H1 (cell line): ENCODE measurements at regions not wholly inside any gene's neighbourhood (a gene's known extent, or its start where the extent isn't known, plus 50 kb on each side); places are given as distances from the start of the nearest gene placed in this dataset.
"Not testable (repeated sequence)": the region's sequence is repeated elsewhere in the genome, so short reads cannot be mapped to it uniquely, and the experiment has no call there.

Experiments
- CTCF ChIA-PET: fragments of 300-600 bp; sonication (Branson Sonifier 250); formaldehyde crosslinking; loops from one replicate; lab custom pipeline; 2021; ENCODE audit not compliant: partially characterized antibody; lab: Charles Lee
- POLR2A ChIA-PET: fragments of 300-600 bp; sonication (Branson Sonifier 250); formaldehyde crosslinking; loops from one replicate; lab custom pipeline; 2021; ENCODE audit warnings: inconsistent platforms; ENCODE audit not compliant: partially characterized antibody; lab: Charles Lee
- DNase-seq, 2 experiments: peaks; one replicate each; pipeline versions ENCODE4 v3.0.0 to v3.0.0-alpha.2; 2010 to 2022; ENCODE audit warnings: low spot score in 2 of 2, low read depth in 1 of 2, mixed read lengths in 1 of 2
- FAIRE-seq: peaks from 2 replicates; lab custom pipeline; 2011; peaks lifted over from hg19 to GRCh38; lab: Jason Lieb, UNC
- H2AFZ ChIP-seq: 2 replicates; pipeline ENCODE4 v1.8.1; 2012; ENCODE audit warnings: low read length, inconsistent platforms
- H2AK5ac ChIP-seq: 2 replicates; pipeline ENCODE4 v1.6.1; 2013; ENCODE audit warnings: low read depth, low read length
- H2BK120ac ChIP-seq: replicated peaks from 2 replicates; pipeline ENCODE3; 2013; ENCODE audit warnings: low read depth, low read length, inconsistent platforms
- H2BK12ac ChIP-seq: 2 replicates; pipeline ENCODE4 v1.6.1; 2013; ENCODE audit warnings: low read depth, low read length
- H2BK15ac ChIP-seq: 2 replicates; pipeline ENCODE4 v1.6.1; 2013; ENCODE audit warnings: low read length
- H2BK20ac ChIP-seq: 2 replicates; pipeline ENCODE4 v1.6.1; 2013; ENCODE audit warnings: low read length
- H2BK5ac ChIP-seq: 2 replicates; pipeline ENCODE4 v1.6.1; 2013; ENCODE audit warnings: low read depth, low read length
- H3K14ac ChIP-seq: 2 replicates; pipeline ENCODE4 v1.6.1; 2013; ENCODE audit warnings: inconsistent platforms; ENCODE audit not compliant: insufficient read length
- H3K18ac ChIP-seq: 2 replicates; pipeline ENCODE4 v1.6.1; 2013; ENCODE audit warnings: low read length; ENCODE audit errors: extremely low read depth
- H3K23ac ChIP-seq: 2 replicates; pipeline ENCODE4 v1.6.1; 2013; ENCODE audit warnings: inconsistent platforms; ENCODE audit not compliant: insufficient read length
- H3K23me2 ChIP-seq: 2 replicates; pipeline ENCODE4 v1.6.1; 2013; ENCODE audit warnings: low read depth, low read length
- H3K27ac ChIP-seq: 2 replicates; pipeline ENCODE4 v1.6.1; 2011; ENCODE audit warnings: low read depth, low read length, inconsistent platforms
- H3K27me3 ChIP-seq, 4 experiments: replicated peaks in 1 of 4; 1 replicate in 1 of 4; 2 replicates in 3 of 4; pipeline versions ENCODE4 v1.6.1 to v1.8.1; 2011 to 2013; ENCODE audit warnings: low read length in 3 of 4, mild to moderate bottlenecking in 3 of 4, inconsistent platforms in 2 of 4, mixed read lengths in 2 of 4, moderate library complexity in 1 of 4; ENCODE audit not compliant: control insufficient read depth in 3 of 4, insufficient read depth in 3 of 4; ENCODE audit errors: extremely low read depth in 1 of 4
- H3K36me3 ChIP-seq, 4 experiments: 2 replicates each; pipeline versions ENCODE4 v1.6.1 to v1.8.1; 2011 to 2013; ENCODE audit warnings: mild to moderate bottlenecking in 4 of 4, low read length in 3 of 4, moderate library complexity in 2 of 4, control low read depth in 1 of 4, inconsistent platforms in 1 of 4; ENCODE audit not compliant: insufficient read depth in 4 of 4, control insufficient read depth in 2 of 4
- H3K4ac ChIP-seq: replicated peaks from 2 replicates; pipeline ENCODE3; 2013; ENCODE audit warnings: low read length, low read depth, mixed read lengths, inconsistent platforms; ENCODE audit not compliant: insufficient read length
- H3K4me1 ChIP-seq, 4 experiments: replicated peaks in 1 of 4; 1 replicate in 1 of 4; 2 replicates in 3 of 4; pipeline versions ENCODE4 v1.6.1 to v1.8.1; 2011 to 2013; ENCODE audit warnings: low read length in 3 of 4, inconsistent platforms in 2 of 4, mixed read lengths in 1 of 4; ENCODE audit not compliant: insufficient read depth in 4 of 4, control insufficient read depth in 3 of 4
- H3K4me2 ChIP-seq, 2 experiments: 2 replicates each; pipeline versions ENCODE4 v1.6.1 to v1.8.1; 2011 to 2013; ENCODE audit warnings: low read depth in 2 of 2, low read length in 2 of 2, control low read depth in 1 of 2, inconsistent platforms in 1 of 2, mild to moderate bottlenecking in 1 of 2; ENCODE audit not compliant: insufficient read depth in 1 of 2
- H3K4me3 ChIP-seq, 4 experiments: fragments of 200-600, 300-600 bp in 1 of 4; sonication (generic), shearing (Covaris generic), sonication (Bioruptor Twin) in 1 of 4; 2 replicates each; pipeline versions ENCODE4 v1.5.1 to v1.8.1; 2011 to 2016; ENCODE audit warnings: low read length in 4 of 4, low read depth in 3 of 4, control low read depth in 2 of 4, inconsistent platforms in 2 of 4, mild to moderate bottlenecking in 2 of 4, mixed read lengths in 1 of 4, moderate library complexity in 1 of 4; ENCODE audit not compliant: insufficient read depth in 2 of 4; ENCODE audit errors: extremely low read depth in 1 of 4
- H3K56ac ChIP-seq: replicated peaks from 2 replicates; pipeline ENCODE3; 2013; ENCODE audit warnings: low read depth, mild to moderate bottlenecking, mixed read lengths, low read length, inconsistent platforms; ENCODE audit not compliant: insufficient read length
- H3K79me1 ChIP-seq: 2 replicates; pipeline ENCODE4 v1.6.1; 2013; ENCODE audit warnings: low read depth, low read length, control low read depth
- H3K79me2 ChIP-seq, 2 experiments: 2 replicates each; pipeline versions ENCODE4 v1.6.1 to v1.8.1; 2012 to 2013; ENCODE audit warnings: low read length in 2 of 2, mild to moderate bottlenecking in 2 of 2, inconsistent platforms in 1 of 2; ENCODE audit not compliant: insufficient read depth in 2 of 2, control insufficient read depth in 1 of 2
- H3K9ac ChIP-seq, 4 experiments: replicated peaks in 1 of 4; 1 replicate in 1 of 4; 2 replicates in 3 of 4; pipeline versions ENCODE4 v1.6.1 to v1.8.1; 2011 to 2013; ENCODE audit warnings: low read depth in 3 of 4, low read length in 3 of 4, control low read depth in 2 of 4, mild to moderate bottlenecking in 2 of 4, moderate library complexity in 2 of 4, inconsistent platforms in 1 of 4; ENCODE audit errors: extremely low read depth in 1 of 4
- H3K9me3 ChIP-seq, 2 experiments: 2 replicates each; pipeline versions ENCODE4 v1.6.1 to v1.8.1; 2012 to 2013; ENCODE audit warnings: mild to moderate bottlenecking in 2 of 2, moderate library complexity in 2 of 2, control low read depth in 1 of 2, inconsistent platforms in 1 of 2, low read depth in 1 of 2, low read length in 1 of 2, mixed read lengths in 1 of 2; ENCODE audit not compliant: insufficient read depth in 2 of 2
- H4K20me1 ChIP-seq, 2 experiments: replicated peaks in 1 of 2; 2 replicates each; pipeline versions ENCODE3 to v1.8.1; 2011 to 2013; ENCODE audit warnings: inconsistent platforms in 2 of 2, low read length in 2 of 2, mild to moderate bottlenecking in 1 of 2; ENCODE audit not compliant: insufficient read depth in 2 of 2, control insufficient read depth in 1 of 2
- H4K5ac ChIP-seq: 2 replicates; pipeline ENCODE4 v1.6.1; 2013; ENCODE audit warnings: low read length, low read depth, mixed read lengths, inconsistent platforms; ENCODE audit not compliant: insufficient read length
- H4K8ac ChIP-seq: 2 replicates; pipeline ENCODE4 v1.8.0; 2013; ENCODE audit warnings: mild to moderate bottlenecking, moderate library complexity, low read length, inconsistent platforms; ENCODE audit not compliant: insufficient read depth; ENCODE audit errors: extremely low read depth
- H4K91ac ChIP-seq: replicated peaks from 2 replicates; pipeline ENCODE3; 2013; ENCODE audit warnings: low read length, mixed read lengths, inconsistent platforms; ENCODE audit not compliant: insufficient read length

DNA sequence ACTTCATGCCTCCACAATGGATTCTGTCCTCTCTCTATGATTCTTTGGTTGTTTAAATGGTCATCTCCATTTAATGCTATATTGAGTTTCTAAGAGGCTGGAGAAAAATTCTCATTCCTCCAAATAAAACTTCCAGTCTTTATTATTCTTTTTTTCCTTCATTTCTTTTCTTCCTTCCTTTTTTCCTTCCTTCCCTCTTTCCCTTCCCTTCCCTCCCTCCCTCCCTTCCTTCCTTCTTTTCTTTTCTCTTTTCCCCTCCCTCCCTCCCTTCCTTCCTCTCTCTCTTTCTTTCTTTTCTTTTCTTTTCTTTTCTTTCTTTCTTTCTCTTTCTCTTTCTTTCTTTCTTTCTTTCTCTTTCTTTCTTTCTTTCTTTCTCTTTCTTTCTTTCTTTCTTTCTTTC, 386.1 kb upstream of the PROX1 start:
- H4K20me1 ChIP-seq, H3K23me2 ChIP-seq, H3K36me3 ChIP-seq, H3K14ac ChIP-seq, H3K79me2 ChIP-seq, POLR2A ChIA-PET, H3K27me3 ChIP-seq, H4K91ac ChIP-seq, H2BK12ac ChIP-seq, H4K8ac ChIP-seq, FAIRE-seq, H3K4ac ChIP-seq, H3K79me1 ChIP-seq, H3K9me3 ChIP-seq, H3K9ac ChIP-seq, H2AFZ ChIP-seq, H2AK5ac ChIP-seq, H3K23ac ChIP-seq, H2BK5ac ChIP-seq, H3K18ac ChIP-seq, H2BK15ac ChIP-seq, H3K4me2 ChIP-seq, DNase-seq, H3K4me3 ChIP-seq, H2BK120ac ChIP-seq, H3K4me1 ChIP-seq, H2BK20ac ChIP-seq, H3K56ac ChIP-seq, H3K27ac ChIP-seq, H4K5ac ChIP-seq: not testable (repeated sequence)
- CTCF ChIA-PET = interaction anchor here (1.0 kb wide), 1 partner anchor 9 kb away, joined by 3 read pairs; no protein-coding TSS in a partner anchor
